Ishikawa (cell line): ENCODE measurements at regions not wholly inside any gene's neighbourhood (a gene's known extent, or its start where the extent isn't known, plus 50 kb on each side); places are given as distances from the start of the nearest gene placed in this dataset.

Source experiments
- CEBPB ChIP-seq: IDR thresholded peaks from 2 replicates; pipeline ENCODE4 v1.6.1; 2012
- CREB1 ChIP-seq: IDR thresholded peaks from 2 replicates; pipeline ENCODE4 v1.6.1; 2012; ENCODE audit warnings: low read depth
- EGR1 ChIP-seq: IDR thresholded peaks from 2 replicates; pipeline ENCODE4 v1.6.1; 2012
- EP300 ChIP-seq: IDR thresholded peaks from 2 replicates; pipeline ENCODE4 v1.6.1; 2012; ENCODE audit warnings: borderline replicate concordance
- FOXM1 ChIP-seq: IDR thresholded peaks from 2 replicates; pipeline ENCODE4 v1.6.1; 2012; ENCODE audit warnings: low read depth, borderline replicate concordance
- NFIC ChIP-seq: IDR thresholded peaks from 2 replicates; pipeline ENCODE4 v1.6.1; 2012
- RAD21 ChIP-seq: IDR thresholded peaks from 2 replicates; pipeline ENCODE4 v1.6.1; 2012; ENCODE audit warnings: low read depth
- TAF1 ChIP-seq: IDR thresholded peaks from 2 replicates; pipeline ENCODE4 v1.6.1; 2012; ENCODE audit warnings: low read depth, mild to moderate bottlenecking
- TCF12 ChIP-seq: IDR thresholded peaks from 2 replicates; pipeline ENCODE4 v1.6.1; 2012; ENCODE audit warnings: low read depth
- TEAD4 ChIP-seq: IDR thresholded peaks from 2 replicates; pipeline ENCODE4 v1.6.1; 2012
- YY1 ChIP-seq: IDR thresholded peaks from 2 replicates; pipeline ENCODE4 v1.6.1; 2012; ENCODE audit warnings: low read depth
- ZBTB7A ChIP-seq: IDR thresholded peaks from 2 replicates; pipeline ENCODE4 v1.6.1; 2012; ENCODE audit warnings: low read depth
- TF ChIP-seq, protein P1 (sequence below): IDR thresholded peaks from 2 replicates; pipeline ENCODE4 v1.6.1; 2012
- TF ChIP-seq, protein P2 (sequence below): IDR thresholded peaks from 2 replicates; pipeline ENCODE4 v1.6.1; 2012; ENCODE audit warnings: low read depth, mild to moderate bottlenecking
- TF ChIP-seq, protein P3 (sequence below): IDR thresholded peaks from 2 replicates; pipeline ENCODE4 v1.6.1; 2012

DNA sequence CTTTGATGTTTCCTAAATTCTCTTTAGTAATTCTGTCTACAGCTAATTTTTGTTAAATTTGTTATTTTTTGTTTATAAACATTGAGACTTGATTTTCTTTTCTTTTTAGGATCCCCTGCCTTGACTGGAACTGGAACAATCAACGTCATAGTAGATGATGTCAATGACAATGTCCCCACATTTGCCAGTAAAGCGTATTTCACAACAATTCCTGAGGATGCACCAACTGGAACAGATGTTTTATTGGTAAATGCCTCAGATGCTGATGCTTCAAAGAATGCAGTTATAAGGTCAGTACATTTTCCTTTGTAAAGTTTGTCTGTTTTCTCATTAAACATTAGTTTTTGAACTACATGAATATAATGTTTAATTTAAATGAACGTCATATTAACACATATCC, 119.4 kb downstream of the FAT4 start:
- no peak for TF ChIP-seq EP300
- TF ChIP-seq YY1: no peak
- TF ChIP-seq, protein P1, sequence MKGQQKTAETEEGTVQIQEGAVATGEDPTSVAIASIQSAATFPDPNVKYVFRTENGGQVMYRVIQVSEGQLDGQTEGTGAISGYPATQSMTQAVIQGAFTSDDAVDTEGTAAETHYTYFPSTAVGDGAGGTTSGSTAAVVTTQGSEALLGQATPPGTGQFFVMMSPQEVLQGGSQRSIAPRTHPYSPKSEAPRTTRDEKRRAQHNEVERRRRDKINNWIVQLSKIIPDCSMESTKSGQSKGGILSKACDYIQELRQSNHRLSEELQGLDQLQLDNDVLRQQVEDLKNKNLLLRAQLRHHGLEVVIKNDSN: no peak
- TF ChIP-seq TCF12: no peak
- TF ChIP-seq TEAD4: no peak
- TF ChIP-seq FOXM1: no peak
- TF ChIP-seq RAD21: no peak
- no peak for TF ChIP-seq NFIC
- no peak for TF ChIP-seq EGR1
- TF ChIP-seq, protein P2, sequence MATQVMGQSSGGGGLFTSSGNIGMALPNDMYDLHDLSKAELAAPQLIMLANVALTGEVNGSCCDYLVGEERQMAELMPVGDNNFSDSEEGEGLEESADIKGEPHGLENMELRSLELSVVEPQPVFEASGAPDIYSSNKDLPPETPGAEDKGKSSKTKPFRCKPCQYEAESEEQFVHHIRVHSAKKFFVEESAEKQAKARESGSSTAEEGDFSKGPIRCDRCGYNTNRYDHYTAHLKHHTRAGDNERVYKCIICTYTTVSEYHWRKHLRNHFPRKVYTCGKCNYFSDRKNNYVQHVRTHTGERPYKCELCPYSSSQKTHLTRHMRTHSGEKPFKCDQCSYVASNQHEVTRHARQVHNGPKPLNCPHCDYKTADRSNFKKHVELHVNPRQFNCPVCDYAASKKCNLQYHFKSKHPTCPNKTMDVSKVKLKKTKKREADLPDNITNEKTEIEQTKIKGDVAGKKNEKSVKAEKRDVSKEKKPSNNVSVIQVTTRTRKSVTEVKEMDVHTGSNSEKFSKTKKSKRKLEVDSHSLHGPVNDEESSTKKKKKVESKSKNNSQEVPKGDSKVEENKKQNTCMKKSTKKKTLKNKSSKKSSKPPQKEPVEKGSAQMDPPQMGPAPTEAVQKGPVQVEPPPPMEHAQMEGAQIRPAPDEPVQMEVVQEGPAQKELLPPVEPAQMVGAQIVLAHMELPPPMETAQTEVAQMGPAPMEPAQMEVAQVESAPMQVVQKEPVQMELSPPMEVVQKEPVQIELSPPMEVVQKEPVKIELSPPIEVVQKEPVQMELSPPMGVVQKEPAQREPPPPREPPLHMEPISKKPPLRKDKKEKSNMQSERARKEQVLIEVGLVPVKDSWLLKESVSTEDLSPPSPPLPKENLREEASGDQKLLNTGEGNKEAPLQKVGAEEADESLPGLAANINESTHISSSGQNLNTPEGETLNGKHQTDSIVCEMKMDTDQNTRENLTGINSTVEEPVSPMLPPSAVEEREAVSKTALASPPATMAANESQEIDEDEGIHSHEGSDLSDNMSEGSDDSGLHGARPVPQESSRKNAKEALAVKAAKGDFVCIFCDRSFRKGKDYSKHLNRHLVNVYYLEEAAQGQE: no peak
- no peak for TF ChIP-seq CREB1
- no peak for TF ChIP-seq CEBPB
- TF ChIP-seq, protein P3, sequence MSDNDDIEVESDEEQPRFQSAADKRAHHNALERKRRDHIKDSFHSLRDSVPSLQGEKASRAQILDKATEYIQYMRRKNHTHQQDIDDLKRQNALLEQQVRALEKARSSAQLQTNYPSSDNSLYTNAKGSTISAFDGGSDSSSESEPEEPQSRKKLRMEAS: no peak

DNA sequence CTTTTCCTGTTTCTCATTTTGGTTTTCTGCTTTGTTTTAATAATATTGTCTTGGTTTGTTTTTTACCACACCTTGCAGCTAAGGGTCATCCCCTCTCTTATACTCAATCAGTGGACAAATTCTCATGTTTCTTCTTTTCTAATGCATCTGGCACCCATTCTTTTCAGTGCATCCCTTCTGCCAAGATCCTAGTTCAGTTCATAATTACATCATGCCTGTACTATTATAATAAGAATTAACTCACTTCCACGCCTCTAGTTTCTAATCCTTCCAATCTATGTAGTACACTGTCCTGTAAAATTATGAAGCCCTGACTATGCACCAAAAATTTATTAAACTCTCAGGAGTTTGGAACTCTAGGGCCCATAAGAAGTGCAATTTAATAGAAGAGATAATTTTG, 126.1 kb downstream of the FAT4 start:
- TF ChIP-seq RAD21: no peak
- no peak for TF ChIP-seq EGR1
- no peak for TF ChIP-seq TAF1
- no peak for TF ChIP-seq FOXM1
- no peak for TF ChIP-seq TEAD4
- TF ChIP-seq, protein P3: no peak
- TF ChIP-seq ZBTB7A: no peak

DNA sequence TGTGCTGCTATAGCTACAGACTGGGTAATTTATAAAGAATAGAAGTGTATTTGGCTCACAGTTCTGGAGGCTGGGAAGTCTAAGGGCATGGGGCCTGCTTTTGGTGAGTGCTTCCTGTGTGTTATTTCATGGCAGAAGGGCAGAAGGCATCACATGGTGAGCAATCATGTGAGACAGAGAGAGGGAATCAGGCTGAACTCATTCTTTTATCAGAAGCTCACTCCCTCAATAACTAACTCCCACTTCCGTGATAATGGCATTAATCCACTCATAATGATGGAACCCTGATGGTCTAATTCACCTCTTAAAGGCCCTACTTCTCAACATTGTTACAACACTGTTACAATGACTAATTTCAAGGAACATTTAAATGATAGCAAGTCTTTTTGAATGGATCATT, 129.4 kb downstream of the FAT4 start:
- TF ChIP-seq ZBTB7A (no peak), TEAD4 (no peak)
- TF ChIP-seq, protein P3: no peak

DNA sequence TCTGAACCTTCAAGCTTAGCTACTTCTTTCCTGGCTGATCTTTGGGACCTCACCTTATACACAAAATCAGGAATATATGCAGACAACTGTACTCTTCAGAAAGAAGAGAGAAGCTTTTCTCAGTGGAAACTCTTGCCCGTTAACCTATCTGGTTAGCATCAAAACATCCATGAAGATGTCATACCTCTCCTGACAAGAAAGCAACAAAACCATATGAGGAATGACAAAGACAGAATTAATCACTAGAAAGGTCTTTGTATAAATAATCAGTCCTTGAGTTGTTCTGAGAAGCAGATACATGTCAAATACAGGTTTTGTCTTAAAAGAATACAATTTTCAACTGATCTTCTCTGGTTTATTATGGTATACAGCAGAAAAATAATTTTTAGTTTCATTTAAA, 130.8 kb downstream of the FAT4 start:
- TF ChIP-seq TCF12 (no peak), TAF1 (no peak), ZBTB7A (no peak), NFIC (no peak)

DNA sequence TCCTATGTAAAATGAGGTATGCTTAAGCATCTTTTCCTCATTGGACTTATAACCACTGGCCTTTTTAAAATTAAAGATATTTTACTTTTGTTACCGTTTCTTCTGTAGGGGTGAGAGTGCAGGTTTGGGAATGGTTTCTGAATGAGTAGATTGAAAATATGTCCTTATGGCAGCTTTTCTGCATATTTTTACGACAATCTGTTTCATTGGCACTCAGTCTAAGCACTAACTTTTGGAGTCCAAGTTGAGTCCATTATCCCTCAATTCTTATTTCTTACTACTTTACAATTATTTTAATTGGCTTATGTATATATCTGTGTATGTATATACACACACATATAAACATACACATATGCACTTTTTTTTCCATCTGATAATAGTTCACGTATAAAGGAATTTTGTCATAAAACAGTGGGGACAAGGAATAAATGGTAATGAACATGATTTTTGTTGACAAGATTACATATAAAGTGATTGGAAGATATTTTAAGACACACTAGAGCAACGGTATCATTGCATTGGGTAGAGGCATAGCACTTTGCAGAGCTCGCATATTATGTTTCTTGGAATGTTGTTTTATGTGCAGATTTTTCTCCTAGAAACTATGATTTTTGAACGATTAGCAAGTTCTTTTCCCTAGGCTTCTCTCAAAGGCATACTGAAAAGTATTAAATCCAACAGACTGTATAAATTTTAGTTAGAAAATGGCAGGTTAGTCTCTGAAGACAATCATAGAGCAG, 133.0 kb downstream of the FAT4 start:
- TF ChIP-seq, protein P2: no peak
- no peak for TF ChIP-seq TEAD4
- TF ChIP-seq RAD21: no peak
- TF ChIP-seq FOXM1: no peak
- TF ChIP-seq CREB1: no peak
- no peak for TF ChIP-seq ZBTB7A
- TF ChIP-seq EP300: no peak

DNA sequence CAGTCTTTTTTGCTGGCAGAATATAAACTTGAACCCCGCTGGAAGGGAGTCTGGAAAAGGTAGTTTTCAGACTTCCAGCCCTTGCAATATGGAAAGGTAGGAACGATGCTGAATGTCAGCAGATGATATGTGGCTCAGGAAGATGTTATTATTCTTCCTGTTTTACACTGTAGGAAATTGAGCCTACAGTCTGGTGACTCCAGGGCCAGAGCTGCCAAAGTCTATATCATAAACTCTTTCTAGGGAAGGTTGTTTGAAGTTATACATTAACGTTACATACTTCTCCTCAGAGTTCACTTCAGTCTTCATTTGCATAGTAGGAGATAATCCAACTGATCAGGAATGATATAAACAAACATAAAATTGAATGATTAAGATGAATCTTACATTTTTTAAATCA, 141.3 kb downstream of the FAT4 start:
- TF ChIP-seq, protein P3: no peak
- TF ChIP-seq FOXM1 (no peak), TAF1 (no peak), YY1 (no peak), CEBPB (no peak), EP300 (no peak), CREB1 (no peak), RAD21 (no peak), EGR1 (no peak)
- TF ChIP-seq, protein P1: no peak

DNA sequence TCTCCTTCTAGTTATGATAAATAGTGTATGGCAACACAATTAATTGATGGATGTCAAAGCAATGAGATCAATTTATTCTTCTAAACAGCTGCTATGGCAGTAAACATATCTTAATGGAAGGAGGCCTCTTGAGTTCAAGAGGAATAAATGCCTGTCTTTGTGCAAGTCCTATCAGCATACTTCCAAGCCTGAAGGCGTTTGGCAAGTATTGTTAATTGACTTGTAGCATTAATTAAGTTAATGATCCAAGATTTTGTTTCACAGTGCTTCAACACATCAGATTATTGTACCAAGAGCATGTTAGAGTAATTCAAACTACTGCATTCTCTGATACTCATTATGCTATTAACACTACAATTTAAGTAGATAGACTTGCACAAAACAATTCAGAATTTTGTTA, 144.8 kb downstream of the FAT4 start:
- TF ChIP-seq, protein P2: no peak
- no peak for TF ChIP-seq CREB1
- TF ChIP-seq, protein P3: no peak
- TF ChIP-seq ZBTB7A: no peak
- TF ChIP-seq TAF1: no peak
- TF ChIP-seq TCF12: no peak
